H9 (cell line): ENCODE measurements at regions not wholly inside any gene's neighbourhood (a gene's known extent, or its start where the extent isn't known, plus 50 kb on each side); places are given as distances from the start of the nearest gene placed in this dataset.

Experiments
- DNase-seq: peaks from one replicate; pipeline ENCODE4 v3.0.0-alpha.2; 2017
- H2AFZ ChIP-seq: one replicate; pipeline ENCODE4 v1.6.1; 2013; ENCODE audit warnings: mild to moderate bottlenecking, low read length, control low read depth, moderate library complexity
- H2AK5ac ChIP-seq: 2 replicates; pipeline ENCODE4 v1.6.1; 2013; ENCODE audit warnings: low read length, control low read depth, mixed read lengths; ENCODE audit not compliant: insufficient read length
- H2BK120ac ChIP-seq: one replicate; pipeline ENCODE4 v1.6.1; 2013; ENCODE audit warnings: low read depth, mild to moderate bottlenecking, low read length, control low read depth, inconsistent platforms; ENCODE audit not compliant: poor library complexity, severe bottlenecking
- H2BK12ac ChIP-seq: 2 replicates; pipeline ENCODE4 v1.6.1; 2013; ENCODE audit warnings: low read length, control low read depth, mixed read lengths, low read depth; ENCODE audit not compliant: insufficient read length
- H2BK15ac ChIP-seq: 2 replicates; pipeline ENCODE4 v1.6.1; 2013; ENCODE audit warnings: low read depth, low read length, control low read depth
- H2BK20ac ChIP-seq: one replicate; pipeline ENCODE4 v1.6.1; 2013; ENCODE audit warnings: low read depth, mild to moderate bottlenecking, low read length, control low read depth, inconsistent platforms; ENCODE audit not compliant: poor library complexity, severe bottlenecking
- H2BK5ac ChIP-seq: 2 replicates; pipeline ENCODE4 v1.6.1; 2013; ENCODE audit warnings: low read length, control low read depth, mixed read lengths; ENCODE audit not compliant: insufficient read length
- H3K14ac ChIP-seq: 2 replicates; pipeline ENCODE4 v1.6.1; 2013; ENCODE audit warnings: low read length, control low read depth; ENCODE audit not compliant: insufficient read depth
- H3K18ac ChIP-seq: 2 replicates; pipeline ENCODE4 v1.6.1; 2013; ENCODE audit warnings: low read depth, mild to moderate bottlenecking, mixed read lengths, low read length, control low read depth; ENCODE audit not compliant: insufficient read length
- H3K23ac ChIP-seq: 2 replicates; pipeline ENCODE4 v1.6.1; 2013; ENCODE audit warnings: low read length, control low read depth, mixed read lengths, low read depth; ENCODE audit not compliant: insufficient read length
- H3K23me2 ChIP-seq: 2 replicates; pipeline ENCODE4 v1.6.1; 2013; ENCODE audit warnings: low read depth, mild to moderate bottlenecking, mixed read lengths, low read length, control low read depth; ENCODE audit not compliant: insufficient read length, poor library complexity, severe bottlenecking
- H3K27ac ChIP-seq: 2 replicates; pipeline ENCODE4 v1.5.1; 2013; ENCODE audit warnings: low read length, control low read depth, mixed read lengths, low read depth; ENCODE audit not compliant: insufficient read length
- H3K27me3 ChIP-seq: 2 replicates; pipeline ENCODE4 v1.6.1; 2013; ENCODE audit warnings: low read length, control low read depth, inconsistent platforms; ENCODE audit not compliant: insufficient read depth
- H3K4ac ChIP-seq: 2 replicates; pipeline ENCODE4 v1.6.1; 2013; ENCODE audit warnings: low read depth, mild to moderate bottlenecking, control low read depth, inconsistent platforms, low read length, moderate library complexity
- H3K4me1 ChIP-seq: 2 replicates; pipeline ENCODE4 v1.6.1; 2013; ENCODE audit warnings: low read length, control low read depth, inconsistent platforms; ENCODE audit not compliant: insufficient read depth
- H3K4me2 ChIP-seq: 2 replicates; pipeline ENCODE4 v1.6.1; 2013; ENCODE audit warnings: low read length, control low read depth, mixed read lengths; ENCODE audit not compliant: insufficient read length, insufficient read depth
- H3K56ac ChIP-seq: 2 replicates; pipeline ENCODE4 v1.6.1; 2013; ENCODE audit warnings: low read depth, mild to moderate bottlenecking, mixed read lengths, low read length, control low read depth; ENCODE audit not compliant: insufficient read length
- H3K79me1 ChIP-seq: 2 replicates; pipeline ENCODE4 v1.6.1; 2013; ENCODE audit warnings: low read depth, mild to moderate bottlenecking, moderate library complexity, low read length, control low read depth, inconsistent platforms; ENCODE audit not compliant: insufficient read depth, poor library complexity, severe bottlenecking
- H3K79me2 ChIP-seq: 2 replicates; pipeline ENCODE4 v1.6.1; 2013; ENCODE audit warnings: low read length, control low read depth, inconsistent platforms; ENCODE audit not compliant: insufficient read depth
- H3K9ac ChIP-seq: 2 replicates; pipeline ENCODE4 v1.6.1; 2013; ENCODE audit warnings: low read length, control low read depth, mixed read lengths; ENCODE audit not compliant: insufficient read length; ENCODE audit errors: extremely low read depth
- H3K9me3 ChIP-seq: one replicate; pipeline ENCODE4 v1.6.1; 2013; ENCODE audit warnings: low read depth, low read length, inconsistent platforms; ENCODE audit not compliant: control insufficient read depth
- H3T11ph ChIP-seq: one replicate; pipeline ENCODE4 v1.6.1; 2013; ENCODE audit warnings: mild to moderate bottlenecking, low read length, control low read depth, inconsistent platforms
- H4K20me1 ChIP-seq: one replicate; pipeline ENCODE4 v1.6.1; 2013; ENCODE audit not compliant: control insufficient read depth, insufficient read length, insufficient read depth
- H4K5ac ChIP-seq: 2 replicates; pipeline ENCODE4 v1.6.1; 2013; ENCODE audit warnings: low read depth, mild to moderate bottlenecking, mixed read lengths, low read length, control low read depth; ENCODE audit not compliant: insufficient read length
- H4K8ac ChIP-seq: replicated peaks from 2 replicates; pipeline ENCODE4 v1.6.1; 2013; ENCODE audit warnings: low read length, control low read depth, mixed read lengths, low read depth; ENCODE audit not compliant: insufficient read length
- H4K91ac ChIP-seq: 2 replicates; pipeline ENCODE4 v1.6.1; 2013; ENCODE audit warnings: low read depth, mild to moderate bottlenecking, moderate library complexity, mixed read lengths, low read length, control low read depth; ENCODE audit not compliant: insufficient read length
- H3K27ac Mint-ChIP-seq, 3 experiments: 2 replicates in 2 of 3; 3 replicates in 1 of 3; pipeline ENCODE4 v1.8.0; 2020 to 2021; ENCODE audit warnings: mixed read lengths in 3 of 3, mild to moderate bottlenecking in 1 of 3, moderate library complexity in 1 of 3
- H3K27me3 Mint-ChIP-seq: 2 replicates; pipeline ENCODE4 v1.8.0; 2021; ENCODE audit warnings: low read depth, mild to moderate bottlenecking, moderate library complexity, mixed read lengths
- H3K36me3 Mint-ChIP-seq, 3 experiments: 2 replicates in 2 of 3; 3 replicates in 1 of 3; pipeline ENCODE4 v1.8.0; 2020 to 2021; ENCODE audit warnings: low read depth in 3 of 3, mixed read lengths in 3 of 3; ENCODE audit not compliant: insufficient read depth in 1 of 3
- H3K4me1 Mint-ChIP-seq, 2 experiments: 2 replicates each; pipeline ENCODE4 v1.8.0; 2020; ENCODE audit warnings: mixed read lengths in 2 of 2
- H3K4me3 Mint-ChIP-seq, 2 experiments: 2 replicates in 1 of 2; 3 replicates in 1 of 2; pipeline ENCODE4 v1.8.0; 2020 to 2021; ENCODE audit warnings: mild to moderate bottlenecking in 2 of 2, mixed read lengths in 2 of 2, moderate library complexity in 1 of 2
- H3K9me3 Mint-ChIP-seq, 2 experiments: 2 replicates in 1 of 2; 3 replicates in 1 of 2; pipeline ENCODE4 v1.8.0; 2020; ENCODE audit warnings: mild to moderate bottlenecking in 2 of 2, mixed read lengths in 2 of 2, moderate library complexity in 1 of 2
- CTCF ChIP-seq: fragments of 200-600 bp; sonication (generic); conservative IDR thresholded peaks from 3 replicates; pipeline ENCODE4 v1.8.0; 2021; ENCODE audit warnings: antibody characterized with exemption, mild to moderate bottlenecking
- WGBS: extraction: QIAGEN DNeasy Blood & Tissue Kit; methylation state at CpG from one replicate; pipeline ENCODE4 v1.1.7; 2013; ENCODE audit warnings: missing lambda C conversion rate, low lambda C conversion rate, mixed read lengths; ENCODE audit not compliant: insufficient read length; ENCODE audit errors: extremely low coverage; 5-methylcytosine and 5-hydroxymethylcytosine counted together

GRCh38 chr3:82311901-82312300, 550.5 kb upstream of the GBE1 start:
- Histone ChIP-seq H3K9ac (no peak overlapping the region), H3K23ac (no peak overlapping the region), H3K18ac (no peak overlapping the region), H2BK15ac (no peak overlapping the region), H2BK5ac (no peak overlapping the region), H4K8ac (no peak overlapping the region), H3K79me2 (no peaks in the 10 kb centered on the region), H3K9me3 (no peaks in the 10 kb centered on the region), H3K14ac (no peak overlapping the region), H2BK12ac (no peak overlapping the region), H3K4me1 (no peaks in the 10 kb centered on the region), H2BK20ac (no peak overlapping the region), H2AFZ (no peak overlapping the region), H4K20me1 (no peaks in the 10 kb centered on the region), H3K23me2 (no peaks in the 10 kb centered on the region), H2AK5ac (no peak overlapping the region), H3K56ac (no peak overlapping the region), H3T11ph (no peak overlapping the region), H3K4ac (no peak overlapping the region), H3K27ac (no peak overlapping the region), H3K79me1 (no peaks in the 10 kb centered on the region), H3K4me2 (no peak overlapping the region), H4K5ac (no peak overlapping the region), H2BK120ac (no peak overlapping the region), H4K91ac (no peak overlapping the region), H3K27me3 (no peaks in the 10 kb centered on the region)
- no CpG with 5 or more reads among the region's 1 CpG for WGBS
- Mint-ChIP-seq H3K27me3 (no peaks in the 10 kb centered on the region), H3K27ac (no peak overlapping the region), H3K9me3 (no peaks in the 10 kb centered on the region), H3K36me3 (no peaks in the 10 kb centered on the region), H3K4me3 (no peak overlapping the region), H3K4me1 (peaks cover 0 to 6% of the 10 kb centered on the region in 2 experiments; a peak in 3 of 4 replicates)
- DNase-seq = no peak
- no peak for TF ChIP-seq CTCF
